HG03025 (cell line): ENCODE measurements at regions not wholly inside any gene's neighbourhood (a gene's known extent, or its start where the extent isn't known, plus 50 kb on each side); places are given as distances from the start of the nearest gene placed in this dataset.

Experiments used
- ATAC-seq: cut with Tn5 transposase; IDR thresholded peaks from one replicate; pipeline ENCODE4 v1.9.1; 2021; ENCODE audit warnings: mild to moderate bottlenecking, moderate library complexity; ENCODE audit not compliant: unreplicated experiment, low FRiP score

DNA sequence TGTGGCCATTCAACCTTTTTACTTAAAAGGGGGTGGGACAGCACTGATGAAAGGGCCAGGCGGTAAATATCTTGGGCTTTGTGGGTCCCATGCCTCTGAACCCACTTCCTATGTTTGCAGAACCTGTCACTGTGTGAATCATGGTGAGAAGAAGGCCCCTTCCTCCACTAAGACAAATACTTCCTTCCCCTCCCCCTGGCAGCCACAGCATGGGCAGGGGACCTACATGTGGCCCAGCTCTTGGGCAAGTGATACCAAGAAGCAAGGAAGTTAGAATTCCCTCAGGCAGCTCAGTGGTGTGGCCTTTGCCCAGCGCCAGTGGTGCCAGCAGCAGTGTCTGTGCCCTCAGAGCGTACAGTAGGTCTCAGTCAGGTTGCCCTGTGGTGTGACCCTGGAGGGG, 168.6 kb downstream of the TRIM33 start:
- ATAC-seq, result no peak

DNA sequence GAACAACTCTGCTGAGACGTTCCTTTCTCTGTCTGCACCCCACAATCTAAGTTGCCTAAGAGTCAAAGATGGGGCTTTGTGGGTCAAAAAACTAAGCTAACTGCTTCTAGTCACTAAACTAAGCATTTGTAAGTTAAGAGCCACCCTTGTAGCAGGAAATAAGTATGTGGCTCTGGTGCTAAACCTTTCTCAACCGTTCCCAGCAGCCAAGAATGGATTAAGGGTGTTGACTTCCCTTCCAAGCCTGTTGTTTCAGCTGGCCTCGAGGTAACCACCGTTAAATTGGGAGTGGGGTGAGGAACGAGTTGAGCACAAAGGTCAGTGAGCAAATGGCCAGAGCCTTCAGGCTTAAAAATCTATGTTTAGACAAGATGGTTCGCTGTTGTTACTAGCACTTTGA, 169.1 kb downstream of the TRIM33 start:
- ATAC-seq, result no peak

DNA sequence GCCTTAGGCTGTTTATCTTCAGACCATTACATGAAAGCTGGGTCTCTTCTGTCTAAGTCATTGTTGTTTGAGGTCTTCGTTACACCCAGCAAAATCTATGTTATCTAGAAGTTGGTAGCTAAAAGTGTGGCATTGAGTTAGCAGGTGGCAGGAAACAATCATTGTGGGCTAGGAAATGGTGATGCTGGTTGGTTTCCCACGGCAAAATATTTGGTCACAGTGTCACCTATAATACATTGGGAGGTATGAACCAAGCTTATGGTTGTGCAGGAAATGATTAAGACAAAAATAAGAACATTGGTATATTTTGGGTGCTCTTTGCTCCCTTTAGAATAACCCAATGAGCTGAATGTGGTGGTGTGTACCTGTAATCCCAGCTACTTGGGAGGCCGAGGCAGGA, 169.7 kb downstream of the TRIM33 start:
- no peak for ATAC-seq

DNA sequence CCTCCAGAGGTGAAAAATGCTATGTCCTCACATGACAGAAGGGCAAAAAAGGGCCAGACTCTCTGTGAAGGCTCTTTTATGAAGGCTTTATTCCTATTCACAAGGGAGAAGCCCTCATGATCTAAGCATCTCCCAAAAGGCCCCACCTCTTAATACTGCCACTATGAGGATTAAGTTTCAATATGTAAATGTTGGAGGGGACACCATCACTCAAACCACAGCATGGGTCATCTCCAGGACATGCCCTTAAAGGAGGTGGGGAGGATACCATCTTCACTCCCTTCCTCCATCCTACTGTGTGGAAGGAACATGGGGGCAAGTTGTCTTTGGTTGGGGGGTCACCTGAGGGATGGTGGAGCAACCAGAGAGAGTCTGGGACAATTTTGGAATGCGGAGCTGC, 170.1 kb downstream of the TRIM33 start:
- no peak for ATAC-seq

DNA sequence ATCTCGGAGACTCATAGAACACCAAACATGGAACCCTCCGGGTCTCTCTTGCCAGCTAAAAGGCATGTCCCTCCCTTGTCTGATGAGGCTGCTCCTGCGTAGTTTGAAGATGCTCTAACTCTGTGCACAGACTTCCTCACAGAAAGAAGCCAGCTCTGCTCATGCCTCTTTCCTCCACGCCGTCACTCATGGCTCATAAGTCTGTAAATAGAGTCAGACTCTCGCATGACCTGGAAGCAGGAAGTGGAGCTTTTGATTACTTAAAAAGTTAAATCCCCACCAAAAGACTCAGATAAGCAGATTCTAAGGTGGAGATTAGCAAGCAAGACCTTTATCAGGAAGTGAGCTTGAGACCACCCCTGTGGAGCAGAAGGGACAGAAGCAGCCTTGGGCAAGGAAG, 171.6 kb downstream of the TRIM33 start:
- no peak for ATAC-seq

DNA sequence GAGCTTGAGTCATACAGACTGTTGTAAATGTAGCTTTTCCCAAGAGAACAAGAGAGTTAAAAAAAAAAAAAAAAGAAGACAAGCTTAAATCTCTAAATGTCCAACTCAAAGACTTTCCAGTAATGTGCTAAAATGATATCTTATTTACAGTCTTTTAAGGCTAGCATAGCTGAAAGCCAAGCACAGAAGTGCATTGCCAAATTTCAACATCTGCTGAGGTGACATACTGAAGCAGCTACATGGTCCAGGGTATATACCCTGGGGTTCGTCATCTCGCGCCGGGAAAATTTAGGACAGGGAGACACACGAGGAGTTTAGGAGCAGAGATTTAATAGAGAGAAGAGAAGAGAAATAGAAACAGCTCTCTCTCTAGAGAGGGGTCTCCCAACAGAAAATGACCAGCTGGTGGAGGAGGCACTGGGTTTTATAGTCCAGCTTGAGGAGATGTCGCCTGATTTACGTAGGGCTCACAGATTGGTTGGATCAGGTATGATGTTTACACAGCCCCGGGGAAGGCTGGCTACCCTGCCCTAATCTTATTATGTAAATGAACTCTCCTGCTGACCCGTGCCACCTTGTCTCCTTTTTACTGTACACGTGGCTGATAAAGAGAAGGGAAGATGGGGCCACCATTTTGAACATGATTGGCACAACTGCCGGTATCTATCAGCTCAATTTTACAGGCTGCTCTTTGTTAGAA, 172.7 kb downstream of the TRIM33 start:
- ATAC-seq, result no peak

DNA sequence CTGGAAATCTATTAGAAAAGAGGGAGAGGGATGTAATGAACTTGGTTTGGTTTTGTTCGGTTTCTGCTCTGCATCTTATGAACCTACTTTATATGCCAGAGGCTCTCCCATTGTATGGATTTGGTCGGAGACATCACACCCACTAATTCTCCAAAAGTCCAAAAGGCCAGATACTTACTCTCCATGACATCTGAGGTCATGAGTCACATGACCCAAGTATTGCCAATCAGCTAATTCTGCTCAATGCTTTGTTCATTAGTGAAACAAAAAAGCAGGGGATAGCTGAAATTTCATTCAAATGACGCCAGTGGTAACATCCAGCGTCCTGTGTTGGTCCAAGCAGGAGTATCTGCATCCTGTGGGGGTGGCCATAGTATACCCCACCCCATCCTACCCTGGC, 173.6 kb downstream of the TRIM33 start:
- no peak for ATAC-seq

DNA sequence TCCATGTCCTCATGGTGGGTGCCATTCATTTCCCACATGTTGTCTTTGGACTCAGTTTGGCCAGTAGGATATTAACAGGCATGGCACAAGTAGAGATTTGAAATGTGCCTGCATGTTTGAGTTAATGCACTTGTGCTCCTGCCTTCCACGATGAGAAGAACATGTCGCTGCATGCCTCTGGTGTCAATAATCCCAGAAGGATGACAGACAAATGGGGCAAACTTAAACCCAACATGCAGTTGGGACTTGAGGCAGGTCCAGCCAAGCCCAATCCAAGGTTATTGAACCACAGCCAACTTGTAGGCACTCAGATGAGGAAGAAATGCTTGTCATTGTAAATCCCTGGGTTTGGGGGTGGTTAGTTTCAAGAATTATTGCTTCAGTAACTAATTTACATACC, 174.6 kb downstream of the TRIM33 start:
- no peak for ATAC-seq

DNA sequence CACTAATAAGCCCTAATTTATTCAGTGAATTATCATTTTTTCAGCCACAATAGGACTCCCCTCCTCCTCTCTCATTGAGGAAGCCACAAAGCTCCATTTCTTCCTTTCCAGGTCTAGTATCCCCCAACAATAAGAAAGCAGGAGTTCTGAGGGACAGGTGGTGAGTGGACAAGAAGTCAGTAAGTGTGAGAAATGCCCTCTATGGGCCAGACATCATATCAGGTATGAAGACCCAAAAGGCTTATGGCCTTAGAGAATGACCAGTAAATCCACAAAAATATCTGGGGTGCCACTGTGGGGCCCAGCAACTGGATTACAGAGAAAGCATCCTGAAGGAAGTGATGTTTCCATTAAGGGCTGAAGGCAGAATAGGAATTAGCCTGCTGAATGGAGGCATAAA, 175.7 kb downstream of the TRIM33 start:
- ATAC-seq, result no peak

DNA sequence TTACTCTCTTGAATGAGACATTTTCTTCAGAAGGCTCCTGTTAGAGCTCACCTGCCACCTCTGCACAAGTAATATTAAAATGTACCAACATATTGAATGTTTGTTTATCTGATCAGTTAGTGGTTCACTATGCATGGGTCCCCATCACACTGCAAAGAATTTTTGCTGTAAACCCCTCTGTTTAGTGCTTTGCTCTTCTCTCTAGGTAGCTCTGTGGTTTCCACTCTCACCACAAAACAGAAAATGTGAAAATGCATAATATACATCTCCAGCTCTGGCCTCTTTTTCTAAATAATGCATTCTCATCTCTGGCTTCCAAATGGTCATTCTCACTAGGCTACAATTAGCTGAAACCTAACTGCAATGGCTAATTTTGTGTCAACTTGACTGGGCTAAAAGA, 176.7 kb downstream of the TRIM33 start:
- ATAC-seq, result no peak

DNA sequence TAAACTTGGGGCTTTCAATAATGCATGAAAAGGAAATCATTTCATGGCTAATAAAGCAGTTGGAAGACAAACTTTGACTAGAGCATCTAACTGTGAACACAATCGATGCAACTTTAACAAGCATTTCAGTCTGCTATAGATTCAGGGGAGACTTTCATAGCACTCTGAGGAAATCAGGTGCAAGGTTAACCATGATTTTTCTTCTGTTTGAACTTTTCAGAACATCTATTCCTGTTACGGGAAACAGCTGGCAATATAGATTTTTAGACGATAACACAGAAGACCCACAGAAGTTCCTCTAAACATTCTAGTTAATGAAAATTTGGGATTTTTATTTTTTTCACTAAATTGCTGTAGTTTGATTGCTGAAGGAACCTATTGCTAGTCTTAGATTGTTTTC, 177.3 kb downstream of the TRIM33 start:
- no peak for ATAC-seq

DNA sequence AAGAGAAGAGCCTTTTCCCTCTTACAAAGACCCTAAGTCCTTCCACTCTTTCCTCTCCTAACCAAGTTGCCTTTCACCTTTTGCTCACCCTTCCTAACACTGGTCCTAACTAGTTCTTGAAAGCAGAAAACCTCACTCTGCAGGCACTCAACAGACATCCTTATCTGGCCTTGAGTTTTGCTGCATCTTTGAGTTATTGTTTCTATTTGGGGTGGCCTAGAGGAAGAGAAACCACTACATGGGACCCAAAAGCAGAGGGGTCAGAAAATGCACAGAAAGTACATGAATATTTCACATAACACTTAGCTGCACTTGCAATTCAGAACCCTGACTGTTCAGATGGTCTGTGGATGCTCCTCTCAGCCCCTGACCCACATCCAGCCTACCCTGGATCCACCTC, 178.3 kb upstream of the SYT6 start:
- ATAC-seq, result no peak

DNA sequence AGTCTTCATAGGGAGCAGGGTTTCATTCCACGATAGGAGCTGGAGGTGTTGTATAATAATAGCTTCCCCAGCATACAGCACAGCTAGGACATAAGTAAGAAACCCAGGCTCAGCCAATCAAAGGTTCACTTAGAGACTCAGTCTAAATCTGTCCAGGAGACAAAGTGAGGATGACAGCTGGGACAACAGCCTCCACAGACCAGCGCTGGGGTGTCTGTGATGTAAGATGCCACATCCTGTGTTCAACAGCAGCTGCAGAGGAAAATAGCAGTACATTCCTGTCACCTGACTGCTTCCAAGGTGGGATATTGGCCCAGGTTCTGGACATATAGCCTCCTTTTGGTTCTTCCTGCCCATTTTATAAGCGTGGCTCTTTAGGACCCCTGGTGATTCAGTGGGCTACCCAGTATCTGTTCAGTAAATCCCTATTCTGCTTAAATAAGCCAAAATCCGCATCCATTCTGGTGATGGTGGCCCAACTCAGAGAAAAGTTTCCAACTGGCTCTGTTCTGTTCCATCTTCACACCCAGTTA, 176.8 kb upstream of the SYT6 start:
- ATAC-seq, result no peak

DNA sequence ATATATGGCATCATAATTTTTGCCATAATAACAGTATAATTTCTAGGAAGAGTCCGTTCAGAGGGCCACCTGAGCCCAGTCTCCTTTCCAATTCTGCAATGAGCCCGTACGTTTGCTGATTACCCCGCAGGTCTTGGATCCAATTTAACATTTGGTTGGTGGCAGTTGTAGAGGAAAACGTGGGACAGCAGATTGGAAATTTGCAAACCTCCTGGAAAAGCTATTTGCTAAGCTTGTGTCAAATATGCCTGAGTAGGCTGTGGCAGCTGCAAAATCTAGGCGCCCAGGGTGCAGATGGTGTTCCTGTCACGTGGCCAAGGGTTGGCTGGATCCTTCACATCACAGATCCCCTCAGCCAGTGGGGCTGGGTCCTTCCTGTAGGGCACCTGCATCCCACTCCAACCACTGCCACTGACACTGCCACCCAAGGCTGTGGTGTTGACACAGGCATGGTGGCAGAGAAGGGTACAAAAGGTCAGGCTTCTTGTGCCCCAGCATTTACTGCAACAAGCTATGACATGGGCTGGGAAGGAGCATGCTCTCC, 174.8 kb upstream of the SYT6 start:
- ATAC-seq, result no peak

DNA sequence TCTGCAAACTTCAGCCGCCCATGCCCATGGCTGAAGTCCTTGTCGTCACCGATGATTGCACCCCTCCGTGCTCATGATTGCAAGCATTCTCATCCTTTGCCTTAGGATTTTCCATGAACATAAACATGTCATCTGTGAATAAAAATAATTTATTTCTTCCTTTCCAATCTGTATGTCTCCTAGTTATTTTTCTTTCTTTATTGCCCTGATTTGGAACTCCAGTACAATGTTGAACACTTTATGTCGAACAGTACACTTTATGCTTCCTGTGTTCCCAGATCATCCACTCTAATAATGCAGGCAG, 170.9 kb upstream of the SYT6 start:
- no peak for ATAC-seq

DNA sequence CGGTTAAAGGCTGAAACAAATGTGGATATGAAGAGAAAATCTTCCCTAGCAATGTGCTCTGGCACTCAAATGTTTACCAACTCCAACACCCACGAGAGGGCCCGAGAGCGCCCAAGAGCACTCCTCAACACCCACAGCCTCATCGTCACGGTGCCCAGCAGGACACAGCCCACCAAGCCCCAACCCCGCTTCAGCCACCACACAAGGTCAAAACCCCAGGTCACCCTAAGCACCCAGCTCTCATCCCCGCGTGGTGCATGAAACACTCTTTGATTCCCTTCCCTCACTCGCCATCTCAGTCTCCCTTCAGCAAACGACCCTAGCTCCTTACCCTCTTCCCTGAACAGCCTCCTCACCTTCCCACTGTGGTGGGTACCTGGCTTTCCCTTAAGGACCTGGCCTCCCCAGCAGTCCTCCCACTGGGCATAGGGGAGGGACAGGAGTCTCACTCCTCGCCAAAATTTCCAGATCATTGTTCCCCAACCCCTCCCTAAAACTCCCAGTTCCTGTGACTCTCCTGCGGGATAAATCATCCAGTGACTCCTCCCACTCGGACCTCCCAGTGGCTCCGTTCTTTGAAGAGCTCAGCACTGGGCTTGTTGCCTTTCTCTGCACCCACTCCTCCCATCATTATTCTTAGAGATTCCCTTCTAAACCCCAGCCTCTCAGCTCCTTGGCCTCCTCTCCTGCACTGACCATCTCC, 170.4 kb upstream of the SYT6 start:
- ATAC-seq, result no peak

DNA sequence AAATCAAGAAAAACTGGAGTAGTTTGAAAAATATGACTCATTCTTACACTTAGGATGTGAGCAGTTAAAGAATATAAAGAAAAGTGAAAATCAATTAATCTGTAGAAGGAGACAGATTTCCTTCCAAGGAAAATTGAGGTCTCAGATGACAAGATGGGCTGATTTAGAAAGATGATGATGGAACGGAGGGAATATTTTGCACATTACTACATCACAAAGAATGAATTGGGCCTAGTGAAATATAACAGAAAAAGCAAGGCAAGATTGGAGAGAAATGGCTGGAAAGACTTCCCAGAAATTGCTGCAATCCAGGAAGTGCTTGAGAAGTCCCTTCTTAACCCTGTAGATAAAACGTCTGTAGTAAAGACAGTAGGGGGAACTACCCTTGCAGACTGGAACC, 169.1 kb upstream of the SYT6 start:
- no peak for ATAC-seq

DNA sequence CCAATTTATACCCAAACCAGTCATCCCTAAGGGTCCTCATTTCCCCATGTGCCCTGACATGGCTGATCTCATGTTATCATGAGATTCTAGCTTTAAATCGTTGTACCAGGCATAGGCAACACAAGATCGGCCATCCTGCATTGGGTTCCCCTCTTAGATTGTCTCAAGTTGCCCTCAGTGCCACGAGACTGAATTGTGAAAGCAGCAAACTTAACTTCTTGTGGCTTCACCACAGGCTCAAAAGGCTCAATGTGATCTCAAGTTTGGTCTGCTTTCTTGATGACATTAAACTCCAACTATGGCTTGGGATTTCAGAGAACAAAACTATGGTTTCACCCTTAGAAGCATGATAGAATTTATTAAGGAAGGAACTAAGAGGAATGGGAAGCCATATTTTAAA, 168.5 kb upstream of the SYT6 start:
- ATAC-seq, result no peak

DNA sequence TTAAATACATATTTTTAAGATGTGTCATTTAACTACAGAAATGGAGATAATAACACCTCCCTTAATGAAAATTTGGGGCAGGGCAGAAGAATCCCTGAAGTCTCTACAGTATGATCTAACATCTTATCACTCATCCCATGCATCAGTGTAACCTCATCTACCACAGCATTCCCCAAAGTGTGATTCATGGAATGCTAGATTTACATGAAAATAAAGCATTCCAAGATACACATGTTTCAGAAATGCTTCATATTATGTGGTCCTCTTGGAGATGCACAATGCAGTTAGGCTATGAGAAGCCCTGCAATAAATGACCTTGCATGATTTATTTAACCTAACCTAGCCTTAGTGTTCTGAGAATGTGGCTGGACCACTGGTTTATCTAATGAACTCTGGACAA, 166.9 kb upstream of the SYT6 start:
- ATAC-seq, result no peak

DNA sequence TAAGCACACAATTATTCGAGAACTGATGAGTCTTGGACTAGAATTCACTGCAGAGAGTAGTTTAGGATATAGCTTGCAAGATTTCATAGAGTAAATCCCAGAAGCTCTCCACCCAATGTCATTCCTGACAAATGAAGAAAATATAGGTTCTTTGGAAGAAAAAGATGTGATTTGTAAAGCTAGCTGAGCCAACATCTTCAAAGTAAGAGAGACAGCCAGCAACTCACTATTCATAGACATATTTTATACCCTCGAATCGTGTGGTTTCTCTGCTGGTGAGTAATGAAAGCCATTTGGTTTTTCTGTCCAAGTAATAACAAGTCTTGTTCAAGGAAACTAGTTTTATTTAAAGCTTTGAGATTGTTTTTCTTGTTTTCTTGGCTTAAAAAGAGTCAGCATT, 165.7 kb upstream of the SYT6 start:
- no peak for ATAC-seq

DNA sequence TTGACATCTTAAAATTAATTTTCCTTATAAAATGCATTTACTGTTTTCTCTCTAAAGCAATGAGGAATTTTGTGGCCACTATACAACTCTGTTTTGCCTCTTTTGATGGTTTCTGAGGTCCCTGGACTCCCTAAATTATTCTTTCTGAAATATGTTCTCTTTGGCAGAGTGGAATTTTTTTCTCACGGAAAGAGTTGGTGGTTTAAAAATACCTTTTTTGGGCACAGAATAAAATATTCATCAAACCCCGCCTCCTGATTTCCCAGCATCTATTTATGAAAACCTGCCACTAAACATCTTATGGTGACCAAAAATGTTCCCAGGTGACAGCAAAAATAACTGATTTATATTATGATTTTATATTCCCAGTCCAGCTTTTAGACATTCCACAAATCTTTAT, 165.3 kb upstream of the SYT6 start:
- no peak for ATAC-seq

DNA sequence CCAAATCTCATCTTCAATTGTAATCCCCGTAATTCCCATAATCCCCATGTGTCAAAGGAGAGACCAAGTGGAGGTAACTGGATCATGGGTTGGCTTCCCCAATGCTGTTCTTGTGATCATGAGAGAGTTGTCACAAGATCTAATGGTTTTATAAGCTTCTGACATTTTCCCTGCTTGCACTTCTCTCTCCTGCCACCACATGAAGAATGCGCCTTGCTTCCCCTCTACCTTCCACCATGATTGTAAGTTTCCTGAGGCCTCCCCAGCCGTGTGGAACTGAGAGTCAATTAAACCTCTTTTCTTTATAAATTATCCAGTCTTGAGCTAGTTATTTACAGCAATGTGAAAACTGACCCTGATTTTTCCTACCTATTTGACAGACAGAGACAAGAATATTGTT, 162.5 kb upstream of the SYT6 start:
- no peak for ATAC-seq
